GM18858 (cell line): ENCODE measurements at regions not wholly inside any gene's neighbourhood (a gene's known extent, or its start where the extent isn't known, plus 50 kb on each side); places are given as distances from the start of the nearest gene placed in this dataset.
"Not testable (repeated sequence)": the region's sequence is repeated elsewhere in the genome, so short reads cannot be mapped to it uniquely, and the experiment has no call there.

Experiments used
- ATAC-seq: cut with Tn5 transposase; IDR thresholded peaks from one replicate; pipeline ENCODE4 v1.9.1; 2021; ENCODE audit not compliant: unreplicated experiment

GRCh38 chr10:84626397-84627087 lies 298.2 kb downstream of the CCSER2 start:
- no peak for ATAC-seq

- ATAC-seq: no peak
These were observed 304.5 kb downstream of the CCSER2 start for GRCh38 chr10:84632866-84633265.

GRCh38 chr10:84634636-84635035 lies 306.2 kb downstream of the CCSER2 start:
- no peak for ATAC-seq

DNA sequence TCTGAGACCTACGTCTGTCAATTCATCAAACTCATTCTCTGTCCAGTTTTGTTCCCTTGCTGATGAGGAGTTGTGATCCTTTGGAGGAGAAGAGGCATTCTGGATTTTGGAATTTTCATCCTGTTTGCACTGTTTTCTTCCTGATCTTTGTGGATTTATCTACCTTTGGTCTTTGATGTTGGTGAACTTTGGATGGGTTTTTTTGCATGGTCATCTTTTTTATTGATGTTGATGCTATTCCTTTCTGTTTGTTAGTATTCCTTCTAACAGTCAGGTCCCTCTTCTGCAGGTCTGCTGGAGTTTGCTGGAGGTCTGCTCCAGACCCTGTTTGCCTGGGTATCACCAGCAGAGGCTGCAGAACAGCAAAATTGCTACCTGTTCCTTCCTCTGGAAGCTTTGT lies 322.2 kb downstream of the CCSER2 start:
- ATAC-seq: not testable (repeated sequence)

- peak; percentile 68 for ATAC-seq
These were observed 326.3 kb downstream of the CCSER2 start for GRCh38 chr10:84654671-84655070.

- ATAC-seq: no peak
These were observed 330.6 kb downstream of the CCSER2 start for GRCh38 chr10:84659027-84659426.

DNA sequence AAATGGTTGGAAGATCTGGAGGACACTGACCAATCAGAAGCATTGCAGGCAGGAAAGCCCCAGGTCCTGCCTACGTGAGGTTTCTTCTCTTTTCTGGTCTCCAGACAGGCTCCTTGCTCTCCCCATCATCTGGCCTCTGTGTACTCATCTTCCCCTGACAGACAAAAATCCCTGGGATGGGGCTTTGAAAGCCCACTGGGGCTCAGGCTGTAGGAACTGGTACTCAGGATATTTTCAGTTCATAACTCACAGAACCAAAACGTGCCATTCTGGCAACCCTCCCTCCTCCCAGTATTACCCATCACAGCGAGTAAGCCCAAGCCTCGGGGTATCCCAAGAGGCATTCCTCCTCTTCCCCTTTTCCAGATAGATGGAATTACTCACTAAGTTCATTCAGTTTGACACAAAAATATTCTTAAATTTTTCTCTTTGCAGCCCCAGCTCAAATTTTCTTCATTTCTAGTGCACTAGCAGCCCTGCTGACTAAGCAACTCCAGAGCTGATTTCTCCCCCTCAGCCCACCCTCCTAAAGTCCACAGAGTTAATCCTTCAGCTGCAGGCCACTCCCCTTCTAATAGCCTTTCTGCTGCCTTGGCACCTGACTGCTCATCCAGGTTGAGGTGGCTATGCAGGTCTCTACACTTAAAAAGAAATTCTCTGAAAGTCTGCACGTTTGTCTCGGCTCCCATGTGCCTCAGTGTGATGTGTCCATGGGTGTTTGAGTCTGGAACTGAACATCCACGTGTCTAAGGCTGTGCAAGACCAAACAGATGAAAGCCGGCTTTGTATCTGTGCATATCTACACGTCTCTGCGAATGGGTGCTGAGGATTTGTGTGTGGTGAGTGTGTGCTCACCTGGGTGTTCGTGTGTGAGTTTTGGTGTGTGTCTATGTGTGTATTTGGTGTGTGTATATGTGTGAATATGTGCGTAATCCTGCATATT lies 331.4 kb downstream of the CCSER2 start:
- ATAC-seq: no peak

- ATAC-seq: no peak
These were observed 332.2 kb downstream of the CCSER2 start for GRCh38 chr10:84660450-84661159.

DNA sequence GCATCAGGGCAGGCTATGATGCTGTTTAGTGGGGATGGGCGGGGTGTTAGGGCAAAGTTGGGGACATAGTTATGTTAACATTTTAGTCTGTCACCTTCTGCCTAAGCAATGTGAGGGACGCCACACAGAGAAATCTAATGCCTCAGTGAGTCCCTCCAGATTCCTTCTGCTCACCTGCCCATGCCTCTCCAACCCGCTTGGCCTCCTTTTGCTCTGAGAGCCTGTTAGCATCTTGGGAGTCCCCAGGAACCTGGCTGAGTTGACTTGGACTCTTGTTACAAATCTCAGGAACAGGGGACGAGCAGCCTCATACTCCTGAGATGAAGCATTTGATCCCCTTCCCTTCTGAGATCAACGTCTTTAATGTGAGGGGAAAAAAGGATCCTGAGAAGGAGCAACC lies 336.8 kb downstream of the CCSER2 start:
- no peak for ATAC-seq

- no peak for ATAC-seq
These were observed 337.6 kb downstream of the CCSER2 start for GRCh38 chr10:84665883-84666463.

DNA sequence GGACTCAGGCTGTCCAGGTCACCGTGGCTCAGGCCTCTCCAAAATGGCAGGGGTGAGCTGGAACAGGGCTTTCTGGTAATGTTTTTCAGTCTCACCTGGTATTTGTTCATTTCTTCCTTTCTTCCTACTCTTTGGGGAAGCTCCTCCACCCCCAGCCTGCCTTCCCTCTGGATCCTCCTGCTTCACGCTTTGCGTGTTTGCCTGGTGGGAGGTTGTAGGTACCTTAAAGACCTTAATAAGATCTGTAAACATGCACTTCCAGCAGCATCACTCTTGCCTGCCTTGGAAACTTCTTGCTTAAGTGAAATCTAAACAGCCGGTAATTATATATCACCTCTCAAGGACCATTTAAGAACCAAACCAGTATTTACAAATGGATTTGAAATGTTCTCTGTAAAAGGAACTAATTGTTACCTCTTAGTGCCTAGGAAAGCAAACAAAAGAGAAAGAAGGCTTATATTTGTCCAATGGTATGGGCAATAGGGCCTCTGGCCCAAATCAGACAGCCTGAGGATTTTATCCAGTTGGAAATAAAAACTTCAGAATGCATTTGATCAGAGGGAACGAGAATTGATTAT lies 339.9 kb downstream of the CCSER2 start:
- ATAC-seq: no peak

DNA sequence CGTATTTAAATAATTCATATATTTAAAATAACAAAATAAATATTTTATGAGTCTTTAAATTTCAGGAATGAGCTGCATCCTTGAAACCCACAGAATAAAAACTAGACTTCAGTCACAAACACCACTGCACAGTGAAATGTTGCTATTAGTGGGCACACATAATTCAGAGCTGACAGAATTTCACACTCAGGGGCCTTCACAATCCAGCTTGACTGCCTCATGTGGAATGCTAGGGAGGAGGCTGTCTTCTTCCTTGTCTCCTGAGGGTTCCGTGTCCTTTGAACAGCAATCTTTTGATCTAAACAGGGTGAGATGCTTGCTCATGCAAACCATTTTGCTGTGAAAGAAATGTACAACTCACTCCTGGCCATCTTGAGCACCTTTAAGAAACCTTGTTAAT lies 346.7 kb downstream of the CCSER2 start:
- no peak for ATAC-seq

DNA sequence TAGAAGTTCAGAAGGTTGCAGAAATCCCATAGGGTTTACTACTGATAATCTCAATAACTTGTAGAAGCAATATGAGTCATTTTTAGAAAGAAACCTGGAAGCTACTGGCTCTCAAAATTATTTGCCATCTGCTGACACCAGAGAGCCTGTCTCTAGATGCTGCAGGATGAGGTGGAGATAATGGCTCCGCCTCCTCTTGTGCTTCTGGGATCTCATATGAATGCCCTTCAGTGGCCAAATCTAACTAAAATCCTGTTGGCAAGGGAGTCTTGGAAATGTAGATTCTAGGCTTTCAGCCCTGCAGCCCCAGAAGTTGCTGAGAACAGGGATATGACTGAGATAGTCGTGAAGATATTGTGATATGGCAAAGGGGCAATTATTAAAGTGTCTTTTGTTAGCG lies 348.1 kb downstream of the CCSER2 start:
- ATAC-seq: no peak

- ATAC-seq: no peak
These were observed 353.4 kb downstream of the CCSER2 start for GRCh38 chr10:84681781-84682180.

- no peak for ATAC-seq
These were observed 355.2 kb downstream of the CCSER2 start for GRCh38 chr10:84683550-84683949.

DNA sequence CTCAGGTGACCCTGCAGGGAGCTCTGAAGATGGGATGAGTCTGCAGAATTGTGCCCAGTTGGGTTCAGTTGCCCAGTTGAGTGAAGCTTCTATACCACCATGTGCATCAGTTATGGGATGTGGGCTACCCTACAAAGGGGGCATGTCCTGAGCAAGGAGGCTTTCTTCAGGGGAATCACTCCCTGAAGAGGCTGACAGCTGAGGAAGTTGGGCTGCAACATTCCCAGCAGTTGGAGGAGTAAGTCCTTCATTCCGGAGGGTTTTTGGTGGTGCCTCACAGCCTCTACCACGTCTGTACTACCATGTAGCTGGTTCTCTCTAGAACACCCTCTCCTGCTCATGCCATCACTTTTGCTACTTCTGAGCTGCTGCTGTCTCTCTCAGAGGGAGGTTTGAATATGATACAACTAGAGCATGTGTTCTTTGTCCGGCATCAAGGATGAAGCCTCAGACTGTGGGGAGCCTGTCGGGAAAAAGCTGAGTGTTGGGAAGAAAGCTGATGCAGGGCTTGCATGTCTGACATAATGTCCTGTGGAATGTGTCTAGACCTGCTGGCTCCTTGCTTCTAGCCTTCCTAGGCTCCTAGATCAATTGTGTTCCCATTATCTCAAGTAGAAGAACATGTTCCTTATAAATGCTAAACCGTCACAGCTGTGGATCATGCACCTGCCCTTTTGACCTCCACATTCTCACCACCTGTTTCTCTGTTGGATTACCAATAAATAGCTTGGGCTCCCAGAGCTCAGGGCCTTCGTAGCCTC lies 355.8 kb downstream of the CCSER2 start:
- no peak for ATAC-seq

GRCh38 chr10:84685047-84685660 lies 356.8 kb downstream of the CCSER2 start:
- no peak for ATAC-seq

- no peak for ATAC-seq
These were observed 364.6 kb downstream of the CCSER2 start for GRCh38 chr10:84693006-84693405.

- no peak for ATAC-seq
These were observed 367.5 kb downstream of the CCSER2 start for GRCh38 chr10:84695902-84696301.

GRCh38 chr10:84696610-84697009 lies 368.2 kb downstream of the CCSER2 start:
- no peak for ATAC-seq
